Vagina (tissue), 2 donors: ENCODE measurements at regions not wholly inside any gene's neighbourhood (a gene's known extent, or its start where the extent isn't known, plus 50 kb on each side); places are given as distances from the start of the nearest gene placed in this dataset.

Experiments used
- DNase-seq, 2 donors: peaks; one replicate each; pipeline ENCODE4 v3.0.0-alpha.2; 2017; ENCODE audit errors: extremely low spot score in 2 of 2
- H3K27ac ChIP-seq: fragments of 200-600 bp; sonication (generic); one replicate; pipeline ENCODE4 v1.5.1; 2019
- H3K27me3 ChIP-seq: fragments of 200-600 bp; sonication (generic); one replicate; pipeline ENCODE4 v1.5.1; 2019
- H3K36me3 ChIP-seq, 2 donors: fragments of 200-600 bp; sonication (generic); one replicate each; pipeline ENCODE4 v1.5.1; 2017 to 2019
- H3K4me1 ChIP-seq: fragments of 200-600 bp; sonication (generic); one replicate; pipeline ENCODE4 v1.5.1; 2019
- H3K4me3 ChIP-seq, 2 donors: fragments of 200-600 bp; sonication (generic); 1 replicate in 1 of 2; 2 replicates in 1 of 2; pipeline ENCODE4 v1.5.1; 2016 to 2019
- H3K9me3 ChIP-seq: fragments of 200-600 bp; sonication (generic); one replicate; pipeline ENCODE4 v1.5.1; 2019
- CTCF ChIP-seq, 3 experiments: fragments of 450-650 bp in 2 of 3; fragments of 200-600 bp in 1 of 3; sonication (generic) in 1 of 3; IDR thresholded peaks; one replicate each; pipeline ENCODE4 v1.5.1; 2017 to 2019; ENCODE audit warnings: antibody characterized with exemption in 3 of 3, mild to moderate bottlenecking in 2 of 3, moderate library complexity in 2 of 3
- POLR2A ChIP-seq, 2 donors: fragments of 450-650 bp; IDR thresholded peaks; one replicate each; pipeline ENCODE4 v1.6.1; 2017; ENCODE audit warnings: antibody characterized with exemption in 2 of 2, mild to moderate bottlenecking in 2 of 2, moderate library complexity in 2 of 2
- POLR2AphosphoS5 ChIP-seq, 2 donors: sonication (generic); formaldehyde crosslinking; IDR thresholded peaks; one replicate each; pipeline ENCODE4 v1.9.0; 2017; ENCODE audit warnings: antibody characterized with exemption in 2 of 2, mild to moderate bottlenecking in 2 of 2, low read depth in 1 of 2; ENCODE audit not compliant: insufficient read depth in 1 of 2
- intact Hi-C: fragments of 100-400 bp; cut with DNase I; formaldehyde crosslinking; loops from one replicate; pipeline ENCODE4 v1.15.1; 2023

DNA sequence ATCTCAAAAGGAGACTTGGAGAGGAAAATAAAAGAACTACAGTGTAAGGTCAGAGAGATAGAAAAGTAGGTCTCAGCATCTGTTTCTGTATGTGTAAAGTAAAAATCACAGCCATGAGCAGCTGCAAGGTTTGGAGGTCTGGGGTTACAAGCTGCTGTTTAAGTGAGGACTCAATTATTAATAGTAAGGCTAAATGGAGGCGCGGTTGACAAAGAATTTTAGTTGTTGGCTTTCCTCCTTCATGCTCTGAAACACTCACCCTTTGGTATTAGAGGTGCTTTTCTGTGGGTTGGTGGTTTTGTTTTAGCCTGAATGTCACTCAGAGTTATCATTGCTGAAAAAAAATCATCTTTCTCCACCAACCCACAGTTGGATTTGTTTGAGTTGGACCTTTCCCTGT lies 59.8 kb upstream of the HAO2 start:
- Histone ChIP-seq H3K36me3 (no peaks in the 10 kb centered on the region), H3K4me3 (no peak overlapping the region), H3K27ac (no peak overlapping the region), H3K4me1 (peaks cover 2% of the 10 kb centered on the region), H3K27me3 (no peaks in the 10 kb centered on the region), H3K9me3 (no peaks in the 10 kb centered on the region)
- no peak for TF ChIP-seq CTCF (IDR thresholded peaks at IDR 0.05)
- DNase-seq, result no peak
- intact Hi-C loops, result no loop called here

GRCh38 chr1:119310301-119310700 lies 58.3 kb upstream of the HAO2 start:
- no peak for DNase-seq
- intact Hi-C loops, result no loop called here
- H3K27ac ChIP-seq, result no peak overlapping the region
- H3K36me3 ChIP-seq, result no peaks in the 10 kb centered on the region
- no peak overlapping the region for H3K4me3 ChIP-seq
- TF ChIP-seq CTCF (IDR thresholded peaks at IDR 0.05) (no peak), POLR2A (IDR thresholded peaks at IDR 0.05) (no peak)
- H3K4me1 ChIP-seq, result no peaks in the 10 kb centered on the region
- no peaks in the 10 kb centered on the region for H3K27me3 ChIP-seq
- H3K9me3 ChIP-seq, result no peaks in the 10 kb centered on the region

DNA sequence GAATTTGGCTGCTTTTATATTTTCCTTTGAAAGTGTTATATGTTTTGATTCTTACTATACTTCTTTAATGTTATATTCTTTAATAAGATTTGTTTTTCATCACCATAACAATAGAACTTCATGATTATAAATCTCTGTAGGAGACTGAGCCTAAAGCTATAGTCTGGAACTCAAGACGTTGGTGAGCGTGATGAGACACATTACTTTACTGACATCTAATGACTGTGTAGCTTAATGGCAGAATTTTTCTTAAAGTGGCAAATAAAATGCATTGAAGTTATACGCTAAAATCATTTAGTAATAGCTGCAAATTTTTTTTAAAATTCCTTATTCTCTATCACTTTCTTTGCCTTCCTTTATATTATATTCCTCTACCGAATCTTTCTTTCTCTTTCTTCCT lies 56.1 kb upstream of the HAO2 start:
- Histone ChIP-seq H3K4me1 (no peaks in the 10 kb centered on the region), H3K36me3 (no peaks in the 10 kb centered on the region), H3K9me3 (no peaks in the 10 kb centered on the region), H3K27ac (no peak overlapping the region), H3K27me3 (no peaks in the 10 kb centered on the region), H3K4me3 (no peak overlapping the region)
- TF ChIP-seq POLR2AphosphoS5 (IDR thresholded peaks at IDR 0.05; ENCODE audit: insufficient read depth in 1 of 2, low read depth in 1 of 2), result no peak
- no peak for TF ChIP-seq POLR2A (IDR thresholded peaks at IDR 0.05)
- TF ChIP-seq CTCF (IDR thresholded peaks at IDR 0.05), result no peak
- DNase-seq, result no peak
- intact Hi-C loops, result no loop called here

DNA sequence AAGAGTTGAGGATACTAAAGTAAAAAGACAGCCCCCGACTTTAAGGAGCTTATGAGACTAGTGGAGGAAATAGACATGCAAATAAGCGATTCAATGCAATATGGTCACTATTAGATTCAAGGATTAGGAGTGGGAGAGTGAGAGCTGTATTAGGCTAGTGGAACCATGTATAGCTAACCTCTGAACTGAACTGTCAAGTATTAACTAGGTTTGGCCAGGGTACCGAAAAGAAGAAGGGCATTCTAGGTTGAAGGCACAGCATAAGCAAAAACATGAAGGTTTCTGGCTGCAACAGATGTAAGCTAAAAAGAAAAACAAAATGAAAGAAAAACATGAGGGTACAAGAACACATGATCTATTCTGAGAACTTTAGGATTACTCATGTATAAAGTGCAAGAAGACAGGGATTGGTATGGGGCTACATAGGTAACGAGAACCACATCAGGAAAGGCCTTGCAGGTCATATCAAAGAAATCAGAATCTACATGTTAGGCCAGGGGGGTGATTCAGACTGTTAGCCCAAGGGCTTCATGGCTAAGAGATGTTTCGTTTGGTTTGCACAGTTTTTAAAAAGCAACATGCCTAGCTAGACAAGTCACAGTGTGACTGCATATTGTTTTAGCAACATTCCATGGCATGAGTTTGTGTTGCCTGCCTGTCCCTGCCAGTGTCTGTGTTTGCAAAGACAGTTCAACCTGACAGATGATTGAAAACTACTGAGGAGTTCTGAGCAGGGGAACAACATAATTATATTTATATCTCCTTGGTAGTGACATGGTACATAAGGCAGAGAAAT lies 54.4 kb upstream of the HAO2 start:
- Histone ChIP-seq H3K36me3 (no peaks in the 10 kb centered on the region), H3K4me3 (no peak overlapping the region), H3K4me1 (no peaks in the 10 kb centered on the region), H3K9me3 (no peaks in the 10 kb centered on the region), H3K27ac (no peak overlapping the region), H3K27me3 (no peaks in the 10 kb centered on the region)
- DNase-seq, result no peak
- TF ChIP-seq POLR2AphosphoS5 (IDR thresholded peaks at IDR 0.05; ENCODE audit: insufficient read depth in 1 of 2, low read depth in 1 of 2) (no peak), POLR2A (IDR thresholded peaks at IDR 0.05) (no peak)
- intact Hi-C loops, result no loop called here

- no peak for DNase-seq
- no peaks in the 10 kb centered on the region for H3K36me3 ChIP-seq
- no peak overlapping the region for H3K4me3 ChIP-seq
- no peaks in the 10 kb centered on the region for H3K9me3 ChIP-seq
- no peaks in the 10 kb centered on the region for H3K4me1 ChIP-seq
- intact Hi-C loops, result no loop called here
- H3K27ac ChIP-seq, result no peak overlapping the region
- TF ChIP-seq POLR2AphosphoS5 (IDR thresholded peaks at IDR 0.05; ENCODE audit: insufficient read depth in 1 of 2, low read depth in 1 of 2) (no peak), CTCF (IDR thresholded peaks at IDR 0.05) (no peak), POLR2A (IDR thresholded peaks at IDR 0.05) (no peak)
- no peaks in the 10 kb centered on the region for H3K27me3 ChIP-seq
Observed at GRCh38 chr1:119316870-119317416, 51.6 kb upstream of the HAO2 start.
